ENCODE measurements at regions not wholly inside any gene's neighbourhood (a gene's known extent, or its start where the extent isn't known, plus 50 kb on each side); places are given as distances from the start of the nearest gene placed in this dataset.

DNA sequence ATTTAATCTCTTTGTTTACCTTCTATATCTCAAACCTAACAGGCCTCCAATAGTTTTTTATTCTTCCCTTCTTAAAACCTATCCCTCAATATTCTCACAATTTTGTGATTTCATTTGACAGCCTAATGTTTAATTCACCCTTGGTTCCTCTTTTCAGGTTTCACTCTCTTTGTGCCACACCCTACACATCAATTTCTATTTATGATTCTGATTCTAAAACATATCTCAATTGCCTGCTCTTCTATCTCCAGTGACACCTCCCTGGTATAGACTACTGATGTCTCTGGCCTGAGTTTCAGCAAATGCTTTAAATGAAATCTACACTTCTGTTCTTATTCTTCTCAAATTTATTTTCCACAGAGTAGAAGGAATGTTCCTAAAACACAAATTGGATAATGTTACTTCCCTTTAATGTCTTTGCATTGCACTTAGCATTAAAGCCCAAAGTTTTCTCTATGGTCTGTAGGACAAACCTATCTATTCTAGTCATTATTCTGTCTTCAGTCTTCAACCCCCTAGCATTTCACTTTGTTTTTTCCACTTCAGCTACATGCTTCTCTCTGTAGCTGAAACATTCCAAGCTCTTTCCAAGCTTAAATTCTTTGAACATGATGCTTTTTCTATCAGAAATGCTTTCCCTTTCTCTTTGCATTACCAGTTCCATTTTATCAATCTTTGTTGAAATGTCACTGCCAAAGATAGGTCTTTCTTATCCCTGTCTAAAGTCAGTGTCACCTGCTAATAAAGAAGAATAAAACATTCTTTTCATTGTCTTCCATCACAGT lies 622.0 kb downstream of the CENPC start:
- H3K9me3 ChIP-seq (ENCODE audit: control insufficient read depth, insufficient read depth, low read length) = no peaks in the 10 kb centered on the region
- no peaks in the 10 kb centered on the region for H3K36me3 ChIP-seq (ENCODE audit: insufficient read depth, low read length)
- no peaks in the 10 kb centered on the region for H3K4me1 ChIP-seq (ENCODE audit: insufficient read depth, low read length)
- H3K9ac ChIP-seq (ENCODE audit: low read depth, low read length) = no peak overlapping the region

DNA sequence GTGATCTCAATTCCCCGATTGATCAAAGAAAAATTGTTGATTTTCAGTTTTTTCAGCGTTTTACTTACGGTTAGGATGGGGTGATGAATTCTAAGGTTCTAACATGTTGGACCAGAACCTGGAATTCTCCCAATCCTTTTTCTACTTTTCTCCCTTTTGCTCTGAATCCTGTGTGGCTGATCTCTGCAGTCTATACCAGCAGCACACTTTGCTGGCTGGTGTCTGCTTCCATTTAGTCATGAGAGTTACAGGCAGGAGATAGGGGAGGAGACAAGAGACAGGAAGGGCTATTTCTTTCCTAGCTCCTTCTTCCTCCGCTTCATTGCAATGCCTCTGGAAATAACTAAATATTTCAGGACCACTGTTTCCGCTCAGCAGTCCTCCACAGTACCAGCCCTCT lies 623.9 kb downstream of the CENPC start:
- H3K4me1 ChIP-seq (ENCODE audit: insufficient read depth, low read length) = no peaks in the 10 kb centered on the region
- H3K9me3 ChIP-seq (ENCODE audit: control insufficient read depth, insufficient read depth, low read length) = no peaks in the 10 kb centered on the region
- no peaks in the 10 kb centered on the region for H3K36me3 ChIP-seq (ENCODE audit: insufficient read depth, low read length)
- H3K9ac ChIP-seq (ENCODE audit: low read depth, low read length) = no peak overlapping the region

DNA sequence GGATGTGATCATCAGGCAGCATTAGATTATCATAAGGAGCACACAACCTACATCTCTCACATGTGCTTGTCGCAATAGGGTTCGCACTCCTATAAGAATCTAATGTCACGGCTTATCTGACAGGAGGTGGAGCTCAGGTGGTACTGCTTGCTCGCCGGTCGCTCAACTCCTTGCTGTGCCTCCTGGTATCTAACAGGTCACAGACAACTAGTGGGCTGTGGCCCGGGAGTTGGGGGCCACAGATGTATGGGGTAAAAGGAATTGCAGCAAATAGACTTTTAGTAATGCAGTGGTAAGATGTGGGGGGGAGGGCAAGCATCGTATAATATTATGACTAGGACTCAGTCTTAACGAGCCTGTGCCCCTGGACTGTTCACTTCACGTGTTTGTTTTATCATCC lies 624.8 kb downstream of the CENPC start:
- no peaks in the 10 kb centered on the region for H3K36me3 ChIP-seq (ENCODE audit: insufficient read depth, low read length)
- no peaks in the 10 kb centered on the region for H3K4me1 ChIP-seq (ENCODE audit: insufficient read depth, low read length)
- H3K9me3 ChIP-seq (ENCODE audit: control insufficient read depth, insufficient read depth, low read length) = no peaks in the 10 kb centered on the region
- no peak overlapping the region for H3K9ac ChIP-seq (ENCODE audit: low read depth, low read length)

DNA sequence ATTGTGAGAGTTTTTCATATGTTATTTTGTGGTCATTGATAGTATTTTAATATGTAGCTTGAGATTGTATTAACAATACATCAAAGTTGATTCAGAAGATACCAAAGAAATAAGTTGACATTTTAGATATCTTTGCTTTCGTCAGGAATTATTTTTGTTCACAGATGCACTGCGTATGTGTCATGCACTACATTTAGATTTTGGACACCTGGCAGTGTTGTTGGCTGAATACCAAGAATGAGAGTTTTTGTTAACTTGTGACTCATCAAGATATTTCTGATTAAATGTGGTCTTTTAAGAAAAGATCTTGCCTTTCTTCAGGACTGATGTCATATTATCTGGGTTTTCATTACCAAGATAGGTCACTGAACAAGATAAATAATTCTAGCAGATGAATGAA lies 633.4 kb downstream of the CENPC start:
- Histone ChIP-seq H3K36me3 (ENCODE audit: insufficient read depth, low read length) (no peaks in the 10 kb centered on the region), H3K4me1 (ENCODE audit: insufficient read depth, low read length) (no peaks in the 10 kb centered on the region), H3K9me3 (ENCODE audit: control insufficient read depth, insufficient read depth, low read length) (no peaks in the 10 kb centered on the region), H3K9ac (ENCODE audit: low read depth, low read length) (no peak overlapping the region)

DNA sequence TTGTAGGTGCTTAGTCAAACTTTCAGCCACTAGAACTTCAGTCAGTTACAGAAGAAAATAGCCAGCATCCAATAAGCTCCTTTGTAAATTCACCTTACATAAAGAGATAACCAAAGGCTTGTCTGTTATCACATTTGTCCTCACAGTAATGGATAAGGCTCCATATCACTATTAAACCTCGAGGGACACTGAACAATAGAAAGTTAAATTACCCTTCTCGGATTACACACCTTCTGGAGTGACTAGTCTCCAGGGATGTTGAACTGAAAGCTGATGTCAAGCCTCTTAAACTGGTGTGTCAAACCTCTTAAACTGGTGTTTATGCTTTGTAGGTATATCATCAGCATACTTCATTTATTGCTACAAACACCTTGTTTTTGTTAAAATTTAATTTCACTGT lies 639.0 kb downstream of the CENPC start:
- H3K36me3 ChIP-seq (ENCODE audit: insufficient read depth, low read length) = no peaks in the 10 kb centered on the region
- H3K9me3 ChIP-seq (ENCODE audit: control insufficient read depth, insufficient read depth, low read length) = peaks cover 2% of the 10 kb centered on the region; the same call in 1 of the 2 replicates
- H3K4me1 ChIP-seq (ENCODE audit: insufficient read depth, low read length) = no peaks in the 10 kb centered on the region
- no peak overlapping the region for H3K9ac ChIP-seq (ENCODE audit: low read depth, low read length)

DNA sequence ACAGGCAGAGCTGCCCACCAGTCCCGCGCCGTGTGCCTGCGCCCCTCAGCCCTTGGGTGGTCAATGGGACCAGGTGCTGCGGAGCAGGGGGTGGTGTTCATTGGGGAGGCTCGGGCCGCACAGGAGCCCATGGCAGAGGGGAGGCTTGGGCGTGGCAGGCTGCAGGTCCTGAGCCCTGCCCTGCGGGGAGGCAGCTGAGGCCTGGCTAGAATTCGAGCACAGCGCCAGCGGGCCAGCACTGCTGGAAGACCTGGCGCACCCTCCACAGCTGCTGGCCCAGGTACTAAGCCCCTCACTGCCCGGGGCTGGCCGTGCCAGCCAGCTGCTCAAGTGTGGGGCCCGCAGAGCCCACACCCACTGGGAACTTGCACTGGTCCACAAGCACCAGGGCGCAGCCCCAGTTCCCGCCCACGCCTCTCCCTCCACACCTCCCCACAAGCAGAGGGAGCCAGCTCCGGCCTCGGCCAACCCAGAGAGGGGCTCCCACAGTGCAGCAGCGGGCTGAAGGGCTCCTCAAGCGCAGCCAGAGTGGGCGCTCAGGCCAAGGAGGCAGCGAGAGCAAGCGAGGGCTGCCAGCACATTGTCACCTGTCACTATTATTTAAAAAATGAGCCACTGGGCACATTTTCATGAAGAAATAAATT lies 645.8 kb downstream of the CENPC start:
- H3K36me3 ChIP-seq (ENCODE audit: insufficient read depth, low read length) = no peaks in the 10 kb centered on the region
- no peaks in the 10 kb centered on the region for H3K4me1 ChIP-seq (ENCODE audit: insufficient read depth, low read length)
- no peak overlapping the region for H3K9ac ChIP-seq (ENCODE audit: low read depth, low read length)
- H3K9me3 ChIP-seq (ENCODE audit: control insufficient read depth, insufficient read depth, low read length) = peaks cover 14% of the 10 kb centered on the region

DNA sequence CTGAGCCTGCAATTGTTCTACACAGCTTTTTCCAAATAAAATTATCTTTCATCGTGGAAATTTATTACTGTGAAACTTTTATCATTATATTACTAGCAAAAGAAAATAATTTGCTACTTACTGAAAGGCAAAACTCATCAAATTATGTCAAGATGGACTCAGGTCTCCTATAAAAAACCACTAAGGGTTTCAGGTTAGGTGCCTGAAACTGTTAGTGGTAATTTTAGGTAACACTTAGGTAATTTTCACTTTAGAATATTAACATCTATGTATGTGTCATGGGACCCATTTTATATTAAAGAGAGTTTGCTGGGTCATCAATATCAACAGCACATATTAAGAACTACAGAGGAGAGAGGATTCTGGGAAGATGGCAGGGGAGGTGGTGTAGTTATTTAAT lies 651.5 kb downstream of the CENPC start:
- H3K36me3 ChIP-seq (ENCODE audit: insufficient read depth, low read length) = no peaks in the 10 kb centered on the region
- no peaks in the 10 kb centered on the region for H3K9me3 ChIP-seq (ENCODE audit: control insufficient read depth, insufficient read depth, low read length)
- H3K4me1 ChIP-seq (ENCODE audit: insufficient read depth, low read length) = no peaks in the 10 kb centered on the region
- H3K9ac ChIP-seq (ENCODE audit: low read depth, low read length) = no peak overlapping the region

DNA sequence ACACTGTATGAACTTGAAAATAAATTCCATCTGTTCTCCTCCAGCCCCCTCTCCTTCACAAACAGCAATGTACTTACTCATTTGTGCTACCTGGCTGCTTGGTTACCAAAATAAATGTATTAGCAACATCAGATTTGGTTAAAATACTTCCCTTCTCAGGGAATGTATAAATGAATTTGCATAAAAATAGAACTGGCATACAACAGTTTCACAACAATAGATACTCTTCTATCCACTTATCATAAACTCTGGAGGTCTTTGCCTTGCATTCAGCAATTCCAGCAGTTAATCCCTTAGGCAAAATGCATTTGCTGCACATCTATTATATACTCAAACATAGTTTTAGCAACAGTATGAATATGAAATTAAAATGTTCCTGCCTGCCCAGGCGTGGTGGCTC lies 658.2 kb downstream of the CENPC start:
- Histone ChIP-seq H3K9me3 (ENCODE audit: control insufficient read depth, insufficient read depth, low read length) (no peaks in the 10 kb centered on the region; the same call in none of the 2 replicates), H3K9ac (ENCODE audit: low read depth, low read length) (no peak overlapping the region), H3K36me3 (ENCODE audit: insufficient read depth, low read length) (no peaks in the 10 kb centered on the region; the same call in 1 of the 2 replicates), H3K4me1 (ENCODE audit: insufficient read depth, low read length) (peaks cover 11% of the 10 kb centered on the region)

DNA sequence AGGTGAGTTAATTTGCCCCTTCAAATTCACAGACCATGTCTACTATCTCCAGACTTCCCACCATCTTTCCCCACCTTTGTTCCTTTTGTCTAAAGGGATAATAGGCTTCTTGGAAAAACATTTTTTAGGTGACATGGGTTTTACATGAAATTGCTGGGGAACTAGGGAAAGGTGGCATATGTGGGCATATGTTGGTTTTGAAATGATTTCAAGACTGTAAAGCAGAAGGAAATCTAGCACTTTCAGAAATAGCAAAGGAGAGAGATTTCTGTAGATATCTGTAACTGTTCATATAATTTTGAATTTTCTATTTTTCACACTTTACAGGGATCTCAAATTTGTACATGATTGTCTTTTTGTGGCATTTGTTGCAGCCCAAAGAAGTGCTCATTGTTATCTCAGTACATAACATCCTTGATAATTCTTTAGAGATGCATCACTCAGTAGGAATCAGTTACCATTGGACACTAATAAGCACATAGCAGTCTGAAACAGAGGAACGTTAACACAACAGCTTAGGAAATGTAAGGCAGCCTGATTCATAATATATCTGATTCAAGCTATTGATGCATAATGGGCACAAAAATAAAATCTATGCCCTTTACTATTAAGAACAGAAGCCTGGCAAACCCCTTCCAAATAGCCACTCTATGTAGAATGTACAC lies 659.7 kb downstream of the CENPC start:
- peaks cover 11% of the 10 kb centered on the region for H3K4me1 ChIP-seq (ENCODE audit: insufficient read depth, low read length)
- H3K9ac ChIP-seq (ENCODE audit: low read depth, low read length) = no peak overlapping the region
- no peaks in the 10 kb centered on the region; the same call in 1 of the 2 replicates for H3K36me3 ChIP-seq (ENCODE audit: insufficient read depth, low read length)
- H3K9me3 ChIP-seq (ENCODE audit: control insufficient read depth, insufficient read depth, low read length) = no peaks in the 10 kb centered on the region; the same call in none of the 2 replicates

DNA sequence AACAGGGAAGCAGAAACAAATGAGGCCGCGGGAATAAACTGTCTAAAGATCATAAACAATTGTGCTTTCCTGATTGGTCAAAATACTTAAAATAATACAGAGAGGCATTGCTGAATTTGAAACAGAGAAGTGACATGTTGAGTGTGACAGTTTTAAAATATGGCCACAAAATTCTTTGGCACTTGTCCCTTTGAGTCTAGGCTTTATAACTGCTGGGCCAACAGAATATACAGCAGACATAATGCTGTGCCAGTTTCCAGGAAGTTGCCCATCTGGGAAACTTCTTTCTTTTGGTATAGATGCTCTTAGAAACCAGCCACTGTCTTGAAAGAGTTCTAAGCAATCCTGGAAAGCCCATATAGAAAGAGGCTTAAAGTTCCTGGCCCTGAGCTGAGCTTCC lies 668.4 kb downstream of the CENPC start:
- no peak overlapping the region for H3K9ac ChIP-seq (ENCODE audit: low read depth, low read length)
- H3K36me3 ChIP-seq (ENCODE audit: insufficient read depth, low read length) = no peaks in the 10 kb centered on the region
- no peaks in the 10 kb centered on the region for H3K9me3 ChIP-seq (ENCODE audit: control insufficient read depth, insufficient read depth, low read length)
- H3K4me1 ChIP-seq (ENCODE audit: insufficient read depth, low read length) = no peaks in the 10 kb centered on the region

DNA sequence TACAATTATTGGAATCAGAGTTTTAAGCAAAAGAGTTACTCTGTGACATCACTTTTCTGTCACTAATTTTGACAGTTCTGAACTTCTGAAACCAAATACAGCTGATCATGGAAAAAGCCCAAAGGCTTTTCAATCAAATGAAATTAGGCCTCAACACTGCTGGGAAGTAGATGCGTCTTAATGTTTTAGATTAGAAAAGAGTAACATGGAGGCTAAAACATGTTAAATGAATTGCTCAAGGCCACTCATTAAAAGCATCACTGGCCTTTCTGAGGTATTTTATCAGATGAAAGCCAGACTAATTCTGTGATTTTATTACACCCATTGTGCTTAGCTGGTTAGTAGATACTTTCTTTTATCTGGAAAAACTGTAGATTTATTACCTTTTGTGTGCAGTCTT lies 672.6 kb downstream of the CENPC start:
- no peaks in the 10 kb centered on the region for H3K4me1 ChIP-seq (ENCODE audit: insufficient read depth, low read length)
- H3K9me3 ChIP-seq (ENCODE audit: control insufficient read depth, insufficient read depth, low read length) = no peaks in the 10 kb centered on the region
- no peak overlapping the region for H3K9ac ChIP-seq (ENCODE audit: low read depth, low read length)
- no peaks in the 10 kb centered on the region for H3K36me3 ChIP-seq (ENCODE audit: insufficient read depth, low read length)

DNA sequence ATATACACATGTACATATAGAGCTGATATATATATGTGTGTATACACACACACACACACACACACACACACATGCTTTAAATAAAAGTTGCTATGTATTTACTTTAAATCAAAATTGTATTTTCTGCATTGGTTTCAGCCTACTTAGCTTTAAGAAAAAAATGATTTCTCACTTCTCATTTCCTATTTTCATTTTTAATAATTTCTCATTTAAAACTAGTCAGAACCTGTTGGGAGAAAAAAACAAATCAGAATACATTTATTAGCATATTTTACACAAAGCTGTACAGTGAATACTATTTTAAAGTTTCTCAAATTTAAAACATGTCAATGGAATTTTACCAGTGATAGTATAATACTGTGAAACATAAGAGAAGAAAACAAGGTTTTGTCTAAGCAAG lies 681.8 kb downstream of the CENPC start:
- no peaks in the 10 kb centered on the region for H3K36me3 ChIP-seq (ENCODE audit: insufficient read depth, low read length)
- no peaks in the 10 kb centered on the region for H3K4me1 ChIP-seq (ENCODE audit: insufficient read depth, low read length)
- H3K9me3 ChIP-seq (ENCODE audit: control insufficient read depth, insufficient read depth, low read length) = no peaks in the 10 kb centered on the region
- no peak overlapping the region for H3K9ac ChIP-seq (ENCODE audit: low read depth, low read length)

DNA sequence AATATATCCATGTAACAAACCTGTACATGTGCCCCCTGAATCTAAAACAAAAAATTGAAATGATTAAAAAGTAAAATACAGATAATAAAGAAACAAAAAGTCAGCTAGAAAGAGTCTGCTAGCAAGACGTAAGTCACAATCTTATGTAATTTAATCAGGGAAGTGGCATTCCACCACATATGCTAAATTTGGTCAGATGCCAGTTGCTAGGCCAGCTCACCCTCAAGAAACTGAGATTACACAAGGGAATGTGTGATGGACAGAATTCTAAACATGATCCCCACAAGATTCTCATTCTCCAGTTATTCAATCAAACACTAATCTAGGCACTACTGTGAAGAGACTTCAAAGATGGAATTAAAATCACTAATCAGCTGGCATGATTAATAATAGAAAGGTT lies 689.3 kb downstream of the CENPC start:
- H3K36me3 ChIP-seq (ENCODE audit: insufficient read depth, low read length) = no peaks in the 10 kb centered on the region
- H3K9me3 ChIP-seq (ENCODE audit: control insufficient read depth, insufficient read depth, low read length) = no peaks in the 10 kb centered on the region
- no peaks in the 10 kb centered on the region; the same call in 1 of the 2 replicates for H3K4me1 ChIP-seq (ENCODE audit: insufficient read depth, low read length)
- no peak overlapping the region for H3K9ac ChIP-seq (ENCODE audit: low read depth, low read length)

DNA sequence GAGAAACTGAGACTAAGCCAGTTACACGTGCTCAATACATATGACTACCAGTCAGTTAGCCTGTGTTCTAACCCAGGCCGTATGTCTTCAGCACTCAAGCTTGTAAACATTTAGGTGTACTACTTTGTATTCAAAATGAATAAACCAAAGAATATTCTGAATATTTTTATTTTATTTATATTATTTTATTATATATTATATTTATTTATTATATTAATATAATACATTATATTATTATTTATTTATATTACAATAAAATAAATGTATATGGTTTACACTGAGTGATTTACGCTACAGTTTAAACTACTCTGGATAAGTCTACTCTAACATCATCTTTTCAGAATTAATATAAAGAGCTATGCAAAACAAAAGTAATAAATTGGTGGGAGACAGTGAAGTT lies 691.5 kb downstream of the CENPC start:
- H3K36me3 ChIP-seq (ENCODE audit: insufficient read depth, low read length) = no peaks in the 10 kb centered on the region
- H3K4me1 ChIP-seq (ENCODE audit: insufficient read depth, low read length) = no peaks in the 10 kb centered on the region; the same call in 1 of the 2 replicates
- no peak overlapping the region for H3K9ac ChIP-seq (ENCODE audit: low read depth, low read length)
- no peaks in the 10 kb centered on the region for H3K9me3 ChIP-seq (ENCODE audit: control insufficient read depth, insufficient read depth, low read length)

DNA sequence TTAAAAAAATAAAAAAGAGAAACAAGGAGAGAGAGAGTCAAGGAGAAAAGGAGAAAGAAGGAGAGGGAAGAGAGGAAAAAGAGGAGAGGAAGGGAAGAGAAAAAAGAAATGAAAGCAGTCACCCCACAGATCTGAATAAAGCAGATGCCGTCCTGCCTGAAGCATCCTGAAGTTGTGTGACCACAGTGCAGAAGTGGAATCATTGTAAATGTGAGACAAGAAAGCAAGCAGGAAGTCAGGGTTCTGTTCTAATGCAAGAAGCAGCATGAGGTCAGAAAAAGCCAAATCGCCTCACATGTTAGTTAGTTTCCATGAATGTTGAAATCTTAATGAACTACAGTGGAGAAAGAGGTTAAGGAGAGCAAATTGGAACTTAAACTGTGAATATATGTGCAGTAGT lies 692.5 kb downstream of the CENPC start:
- Histone ChIP-seq H3K9ac (ENCODE audit: low read depth, low read length) (no peak overlapping the region), H3K4me1 (ENCODE audit: insufficient read depth, low read length) (no peaks in the 10 kb centered on the region; the same call in 1 of the 2 replicates), H3K9me3 (ENCODE audit: control insufficient read depth, insufficient read depth, low read length) (no peaks in the 10 kb centered on the region), H3K36me3 (ENCODE audit: insufficient read depth, low read length) (no peaks in the 10 kb centered on the region)
